ENCODE measurements at regions not wholly inside any gene's neighbourhood (a gene's known extent, or its start where the extent isn't known, plus 50 kb on each side); places are given as distances from the start of the nearest gene placed in this dataset.

- TF ChIP-seq CTCF (IDR thresholded peaks at IDR 0.05), result no peak
- Histone ChIP-seq H3K27ac (ENCODE audit: low read depth in 1 of 2, low read length in 2 of 2) (no peak overlapping the region), H3K4me1 (ENCODE audit: control insufficient read depth in 1 of 2, insufficient read depth in 2 of 2, low read length in 2 of 2) (no peaks in the 10 kb centered on the region), H3K9me3 (replicated peaks in 1 of 2; ENCODE audit: control insufficient read depth in 1 of 2, insufficient read depth in 1 of 2, low read length in 2 of 2) (no peaks in the 10 kb centered on the region), H3K79me2 (ENCODE audit: insufficient read depth, low read length) (no peaks in the 10 kb centered on the region), H3K9ac (ENCODE audit: insufficient read depth, low read length, poor library complexity, severe bottlenecking) (no peak overlapping the region), H2AFZ (ENCODE audit: insufficient read depth, low read depth, low read length, poor library complexity, severe bottlenecking) (no peak overlapping the region), H3K4me3 (replicated peaks in 1 of 3; ENCODE audit: low read depth in 2 of 3, low read length in 3 of 3) (no peak overlapping the region), H3K36me3 (replicated peaks in 1 of 2; ENCODE audit: control insufficient read depth in 1 of 2, insufficient read depth in 2 of 2, low read length in 2 of 2) (no peaks in the 10 kb centered on the region), H3K27me3 (ENCODE audit: control insufficient read depth in 2 of 2, insufficient read depth in 2 of 2, low read length in 2 of 2) (no peaks in the 10 kb centered on the region), H4K20me1 (ENCODE audit: insufficient read depth, low read length) (no peaks in the 10 kb centered on the region), H3K4me2 (replicated peaks; ENCODE audit: extremely low read depth, low read length, poor library complexity, severe bottlenecking) (no peak overlapping the region)
- H3K36me3 Mint-ChIP-seq, result no peaks in the 10 kb centered on the region
- H3K4me1 Mint-ChIP-seq, result no peaks in the 10 kb centered on the region
- H3K4me3 Mint-ChIP-seq, result no peak overlapping the region
- H3K27ac Mint-ChIP-seq, result no peak overlapping the region
- no peak for DNase-seq
- peaks cover 0 to 2% (median 0%) of the 10 kb centered on the region in 3 donors for H3K27me3 Mint-ChIP-seq (ENCODE audit: low read depth in 3 of 3)
- peaks cover 0 to 13% (median 2%) of the 10 kb centered on the region in 7 donors for H3K9me3 Mint-ChIP-seq
- WGBS (ENCODE audit: insufficient coverage), result no CpG with 5 or more reads among the region's 3 CpGs
- intact Hi-C loops (cut with micrococcal nuclease), result no loop called here
Measured at GRCh38 chr14:53871011-53871410, 85.6 kb downstream of the BMP4 start.

GRCh38 chr14:53865711-53866110 is 90.9 kb downstream of the BMP4 start:
- H3K4me1 Mint-ChIP-seq, result no peaks in the 10 kb centered on the region
- intact Hi-C loops (cut with micrococcal nuclease), result no loop called here
- no peak for DNase-seq

More at GRCh38 chr14:53865711-53866110, 90.9 kb downstream of the BMP4 start:
- no peak overlapping the region for H3K4me3 ChIP-seq (replicated peaks in 1 of 3; ENCODE audit: low read depth in 2 of 3, low read length in 3 of 3)
- H3K4me1 ChIP-seq (ENCODE audit: control insufficient read depth in 1 of 2, insufficient read depth in 2 of 2, low read length in 2 of 2), result no peaks in the 10 kb centered on the region
- Mint-ChIP-seq H3K36me3 (no peaks in the 10 kb centered on the region), H3K27ac (no peak overlapping the region), H3K4me3 (no peak overlapping the region), H3K27me3 (ENCODE audit: low read depth in 3 of 3) (peaks cover 0 to 3% (median 0%) of the 10 kb centered on the region in 3 donors), H3K9me3 (peaks cover 0 to 7% (median 4%) of the 10 kb centered on the region in 7 donors)
- no peaks in the 10 kb centered on the region for H3K79me2 ChIP-seq (ENCODE audit: insufficient read depth, low read length)
- no peak for TF ChIP-seq CTCF (IDR thresholded peaks at IDR 0.05)
- no peak overlapping the region for H3K9ac ChIP-seq (ENCODE audit: insufficient read depth, low read length, poor library complexity, severe bottlenecking)
- no peaks in the 10 kb centered on the region for H3K9me3 ChIP-seq (replicated peaks in 1 of 2; ENCODE audit: control insufficient read depth in 1 of 2, insufficient read depth in 1 of 2, low read length in 2 of 2)
- H3K4me2 ChIP-seq (replicated peaks; ENCODE audit: extremely low read depth, low read length, poor library complexity, severe bottlenecking), result no peak overlapping the region
- H3K27me3 ChIP-seq (ENCODE audit: control insufficient read depth in 2 of 2, insufficient read depth in 2 of 2, low read length in 2 of 2), result no peaks in the 10 kb centered on the region
- H4K20me1 ChIP-seq (ENCODE audit: insufficient read depth, low read length), result no peaks in the 10 kb centered on the region
- no peaks in the 10 kb centered on the region for H3K36me3 ChIP-seq (replicated peaks in 1 of 2; ENCODE audit: control insufficient read depth in 1 of 2, insufficient read depth in 2 of 2, low read length in 2 of 2)
- H2AFZ ChIP-seq (ENCODE audit: insufficient read depth, low read depth, low read length, poor library complexity, severe bottlenecking), result no peak overlapping the region
- no peak overlapping the region for H3K27ac ChIP-seq (ENCODE audit: low read depth in 1 of 2, low read length in 2 of 2)
- whole genome bisulfite sequencing (ENCODE audit: insufficient coverage), result no CpG with 5 or more reads among the region's 2 CpGs

Data from CD14-positive monocyte (primary cell).